GM23248 (cell line): ENCODE measurements at regions not wholly inside any gene's neighbourhood (a gene's known extent, or its start where the extent isn't known, plus 50 kb on each side); places are given as distances from the start of the nearest gene placed in this dataset.

ENCODE experiments used
- EZH2 ChIP-seq: fragments of 200-600 bp; sonication (generic); IDR thresholded peaks from 2 replicates; pipeline ENCODE4 v1.6.1; 2018; ENCODE audit warnings: antibody characterized with exemption, mild to moderate bottlenecking; ENCODE audit not compliant: insufficient read depth, poor library complexity, severe bottlenecking
- EZH2phosphoT487 ChIP-seq: fragments of 200-600 bp; sonication (generic); IDR thresholded peaks from 2 replicates; pipeline ENCODE4 v1.6.1; 2018; ENCODE audit warnings: antibody characterized with exemption, moderate library complexity, mild to moderate bottlenecking, low read depth; ENCODE audit not compliant: insufficient read depth

DNA sequence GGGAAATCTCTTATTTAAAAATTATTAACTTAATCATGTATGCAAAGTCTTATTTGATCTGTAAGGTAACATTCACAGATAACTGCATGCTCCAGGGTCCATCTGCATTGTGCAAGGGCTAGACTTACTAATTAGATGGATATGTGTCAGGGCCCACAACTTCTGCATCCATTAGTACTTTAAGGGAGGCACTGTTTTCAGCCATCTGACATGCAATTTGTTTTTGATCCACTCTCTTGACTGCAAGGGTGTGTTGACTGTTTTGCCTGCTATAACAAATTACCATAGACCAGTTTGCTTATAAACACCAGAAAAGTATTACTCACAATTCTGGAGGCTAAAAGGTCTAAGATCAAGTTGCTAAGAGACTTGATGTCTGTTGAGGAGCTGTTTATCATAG is 542.1 kb upstream of the HS3ST1 start:
- TF ChIP-seq EZH2 (no peak), EZH2phosphoT487 (no peak)
